CD4-positive, alpha-beta T cell (primary cell): ENCODE measurements at regions not wholly inside any gene's neighbourhood (a gene's known extent, or its start where the extent isn't known, plus 50 kb on each side); places are given as distances from the start of the nearest gene placed in this dataset.

Experiments used
- ATAC-seq: fragments of 200-7000 bp; cut with Tn5 transposase; one replicate; pipeline ENCODE4 v1.10.0; 2022; ENCODE audit warnings: mild to moderate bottlenecking; ENCODE audit not compliant: poor library complexity
- CTCF ChIA-PET: fragments of 350-600 bp; sonication (Branson Sonifier 250); formaldehyde crosslinking; loops from one replicate; lab custom pipeline; 2021; ENCODE audit warnings: antibody characterized with exemption, inconsistent platforms; lab: Charles Lee
- POLR2A ChIA-PET: fragments of 350-600 bp; sonication (Branson Sonifier 250); formaldehyde crosslinking; loops from one replicate; lab custom pipeline; 2021; ENCODE audit warnings: antibody characterized with exemption, inconsistent platforms; lab: Charles Lee
- DNase-seq, 14 experiments: peaks; one replicate each; pipeline ENCODE4 v3.0.0-alpha.2; 2013 to 2020; ENCODE audit warnings: mixed read lengths in 2 of 14
- H3K27ac ChIP-seq, 2 donors: one replicate each; pipeline versions ENCODE4 v1.5.1 to v1.7.0; 2013; ENCODE audit warnings: low read length in 2 of 2, low read depth in 1 of 2, mild to moderate bottlenecking in 1 of 2
- H3K27me3 ChIP-seq, 2 experiments: 1 replicate in 1 of 2; 2 replicates in 1 of 2; pipeline versions ENCODE4 v1.6.1 to v1.7.0; 2013; ENCODE audit warnings: low read length in 2 of 2, control low read depth in 1 of 2, mild to moderate bottlenecking in 1 of 2, moderate library complexity in 1 of 2; ENCODE audit not compliant: insufficient read depth in 2 of 2, control insufficient read depth in 1 of 2
- H3K36me3 ChIP-seq: one replicate; pipeline ENCODE4 v1.6.1; 2013; ENCODE audit warnings: low read length, control low read depth; ENCODE audit not compliant: insufficient read depth
- H3K4me1 ChIP-seq: one replicate; pipeline ENCODE4 v1.6.1; 2013; ENCODE audit warnings: low read length, control low read depth; ENCODE audit not compliant: insufficient read depth
- H3K4me3 ChIP-seq: one replicate; pipeline ENCODE4 v1.5.1; 2013; ENCODE audit warnings: mild to moderate bottlenecking, low read length, moderate library complexity
- H3K9me3 ChIP-seq, 2 experiments: 1 replicate in 1 of 2; 2 replicates in 1 of 2; pipeline versions ENCODE4 v1.6.1 to v1.7.0; 2013; ENCODE audit warnings: low read length in 2 of 2, mild to moderate bottlenecking in 2 of 2, control low read depth in 1 of 2, moderate library complexity in 1 of 2; ENCODE audit not compliant: control insufficient read depth in 1 of 2, insufficient read depth in 1 of 2
- H3K27ac Mint-ChIP-seq: one replicate; pipeline ENCODE4 v1.8.0; 2020; ENCODE audit warnings: mixed read lengths
- H3K27me3 Mint-ChIP-seq: one replicate; pipeline ENCODE4 v1.8.0; 2021; ENCODE audit warnings: mixed read lengths
- H3K36me3 Mint-ChIP-seq: one replicate; pipeline ENCODE4 v1.8.0; 2021; ENCODE audit warnings: low read depth, mixed read lengths
- H3K4me1 Mint-ChIP-seq: one replicate; pipeline ENCODE4 v1.8.0; 2021; ENCODE audit warnings: low read depth, mixed read lengths
- H3K4me3 Mint-ChIP-seq: one replicate; pipeline ENCODE4 v1.8.0; 2020; ENCODE audit warnings: mild to moderate bottlenecking, mixed read lengths
- H3K9me3 Mint-ChIP-seq: one replicate; pipeline ENCODE4 v1.8.0; 2020; ENCODE audit warnings: mixed read lengths
- intact Hi-C, 2 experiments: fragments of 100-400 bp; cut with DNase I in 1 of 2; cut with micrococcal nuclease in 1 of 2; formaldehyde crosslinking; loops; one replicate each; pipeline versions ENCODE4 v1.15.1 to v1.9.0; 2023 to 2025; cut with DNase I, micrococcal nuclease
- TF ChIP-seq, protein P1 (sequence below): fragments of 200-600 bp; IDR thresholded peaks from one replicate; pipeline ENCODE4 v1.8.0; 2022; ENCODE audit warnings: antibody characterized with exemption, mild to moderate bottlenecking

DNA sequence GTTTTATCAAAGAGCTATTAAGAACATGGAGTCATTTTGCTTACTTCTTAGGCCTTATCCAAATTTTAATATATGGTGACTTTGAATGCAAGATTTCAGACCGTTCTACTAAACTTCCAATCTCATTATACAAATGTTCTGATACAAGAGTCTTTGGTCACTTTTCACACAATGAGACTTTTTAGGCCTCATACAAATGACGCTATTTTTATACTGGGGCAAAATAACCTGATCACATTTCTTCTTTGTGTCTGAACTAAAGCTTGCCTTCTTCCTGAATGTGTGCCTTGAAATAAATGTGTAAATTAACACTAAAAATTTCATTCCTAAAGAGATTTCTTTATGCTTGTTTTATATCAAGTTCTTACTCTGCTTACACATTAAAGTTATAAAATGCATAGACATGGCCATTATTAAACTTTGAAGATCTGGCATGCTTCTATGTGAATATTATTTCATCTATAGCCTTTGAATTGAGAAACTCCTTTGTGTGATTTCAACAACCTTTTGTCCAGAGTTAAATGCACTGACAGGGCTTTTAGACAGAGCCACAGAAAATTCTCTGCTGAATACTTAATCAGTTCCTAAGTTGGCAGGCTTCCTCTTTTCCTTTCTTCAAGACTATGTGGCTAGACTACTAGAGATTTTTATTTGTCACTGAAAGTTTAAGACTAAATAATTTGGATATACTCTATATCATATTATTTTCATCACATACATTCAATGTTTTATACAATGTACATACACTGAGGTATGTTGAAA, 86.1 kb downstream of the EDNRB start:
- no peak for ATAC-seq

DNA sequence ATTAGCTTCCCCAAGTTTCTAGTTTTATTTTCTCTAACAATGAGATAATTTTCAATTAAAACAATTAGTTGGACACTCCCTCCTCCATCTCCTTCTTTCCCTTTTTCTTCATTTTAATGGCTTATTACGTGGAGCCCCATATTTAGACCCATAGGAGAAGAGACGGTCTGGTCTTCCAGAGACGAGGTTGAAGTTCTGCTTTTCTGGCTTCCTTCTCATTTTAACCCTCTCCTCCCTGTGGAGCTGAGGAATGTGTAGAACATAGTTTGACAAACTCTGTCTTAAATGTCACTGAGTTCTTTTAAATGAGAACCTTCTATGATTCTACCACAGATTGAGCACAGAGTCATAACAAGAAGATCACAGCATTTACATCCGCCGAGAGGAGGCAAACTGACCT, 86.8 kb downstream of the EDNRB start:
- TF ChIP-seq, protein P1, sequence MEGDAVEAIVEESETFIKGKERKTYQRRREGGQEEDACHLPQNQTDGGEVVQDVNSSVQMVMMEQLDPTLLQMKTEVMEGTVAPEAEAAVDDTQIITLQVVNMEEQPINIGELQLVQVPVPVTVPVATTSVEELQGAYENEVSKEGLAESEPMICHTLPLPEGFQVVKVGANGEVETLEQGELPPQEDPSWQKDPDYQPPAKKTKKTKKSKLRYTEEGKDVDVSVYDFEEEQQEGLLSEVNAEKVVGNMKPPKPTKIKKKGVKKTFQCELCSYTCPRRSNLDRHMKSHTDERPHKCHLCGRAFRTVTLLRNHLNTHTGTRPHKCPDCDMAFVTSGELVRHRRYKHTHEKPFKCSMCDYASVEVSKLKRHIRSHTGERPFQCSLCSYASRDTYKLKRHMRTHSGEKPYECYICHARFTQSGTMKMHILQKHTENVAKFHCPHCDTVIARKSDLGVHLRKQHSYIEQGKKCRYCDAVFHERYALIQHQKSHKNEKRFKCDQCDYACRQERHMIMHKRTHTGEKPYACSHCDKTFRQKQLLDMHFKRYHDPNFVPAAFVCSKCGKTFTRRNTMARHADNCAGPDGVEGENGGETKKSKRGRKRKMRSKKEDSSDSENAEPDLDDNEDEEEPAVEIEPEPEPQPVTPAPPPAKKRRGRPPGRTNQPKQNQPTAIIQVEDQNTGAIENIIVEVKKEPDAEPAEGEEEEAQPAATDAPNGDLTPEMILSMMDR, result no peak
- Mint-ChIP-seq H3K27me3 (no peaks in the 10 kb centered on the region), H3K4me3 (no peak overlapping the region), H3K9me3 (no peaks in the 10 kb centered on the region), H3K27ac (no peak overlapping the region), H3K36me3 (no peaks in the 10 kb centered on the region), H3K4me1 (no peaks in the 10 kb centered on the region)
- no peaks in the 10 kb centered on the region for H3K27me3 ChIP-seq
- H3K4me1 ChIP-seq, result no peaks in the 10 kb centered on the region
- DNase-seq (no peak), ATAC-seq (no peak)
- CTCF ChIA-PET, result no interaction called here
- no peak overlapping the region for H3K27ac ChIP-seq
- H3K36me3 ChIP-seq, result no peaks in the 10 kb centered on the region
- H3K4me3 ChIP-seq, result no peak overlapping the region
- POLR2A ChIA-PET, result no interaction called here
- no peaks in the 10 kb centered on the region for H3K9me3 ChIP-seq
- intact Hi-C loops, result no loop called here

More for the DNA sequence above, 86.1 kb downstream of the EDNRB start:
- Mint-ChIP-seq H3K27ac (no peak overlapping the region), H3K9me3 (no peaks in the 10 kb centered on the region), H3K27me3 (no peaks in the 10 kb centered on the region), H3K4me3 (no peak overlapping the region), H3K4me1 (no peaks in the 10 kb centered on the region), H3K36me3 (no peaks in the 10 kb centered on the region)
- no peaks in the 10 kb centered on the region for H3K27me3 ChIP-seq
- no peak for DNase-seq
- TF ChIP-seq, protein P1, result no peak
- CTCF ChIA-PET, result no interaction called here
- POLR2A ChIA-PET, result no interaction called here
- no peak overlapping the region for H3K27ac ChIP-seq
- no peaks in the 10 kb centered on the region for H3K4me1 ChIP-seq
- no peaks in the 10 kb centered on the region for H3K36me3 ChIP-seq
- intact Hi-C loops, result no loop called here
- H3K9me3 ChIP-seq, result no peaks in the 10 kb centered on the region
- H3K4me3 ChIP-seq, result no peak overlapping the region

GRCh38 chr13:77829963-77830362, 88.7 kb downstream of the EDNRB start:
- ChIA-PET CTCF (no interaction called here), POLR2A (no interaction called here)
- Histone ChIP-seq H3K9me3 (no peaks in the 10 kb centered on the region), H3K27me3 (no peaks in the 10 kb centered on the region), H3K4me3 (no peak overlapping the region), H3K27ac (no peak overlapping the region), H3K36me3 (no peaks in the 10 kb centered on the region), H3K4me1 (no peaks in the 10 kb centered on the region)
- Mint-ChIP-seq H3K4me1 (no peaks in the 10 kb centered on the region), H3K4me3 (no peak overlapping the region), H3K27ac (no peak overlapping the region), H3K9me3 (no peaks in the 10 kb centered on the region), H3K36me3 (no peaks in the 10 kb centered on the region), H3K27me3 (peaks cover 5% of the 10 kb centered on the region)
- ATAC-seq (no peak), DNase-seq (no peak)
- intact Hi-C loops, result no loop called here
- TF ChIP-seq, protein P1, result no peak
